H1 (cell line): ENCODE measurements at regions not wholly inside any gene's neighbourhood (a gene's known extent, or its start where the extent isn't known, plus 50 kb on each side); places are given as distances from the start of the nearest gene placed in this dataset.

Source experiments
- CTCF ChIA-PET: fragments of 300-600 bp; sonication (Branson Sonifier 250); formaldehyde crosslinking; loops from one replicate; lab custom pipeline; 2021; ENCODE audit not compliant: partially characterized antibody; lab: Charles Lee
- POLR2A ChIA-PET: fragments of 300-600 bp; sonication (Branson Sonifier 250); formaldehyde crosslinking; loops from one replicate; lab custom pipeline; 2021; ENCODE audit warnings: inconsistent platforms; ENCODE audit not compliant: partially characterized antibody; lab: Charles Lee
- DNase-seq, 2 experiments: peaks; one replicate each; pipeline versions ENCODE4 v3.0.0 to v3.0.0-alpha.2; 2010 to 2022; ENCODE audit warnings: low spot score in 2 of 2, low read depth in 1 of 2, mixed read lengths in 1 of 2
- FAIRE-seq: peaks from 2 replicates; lab custom pipeline; 2011; peaks lifted over from hg19 to GRCh38; lab: Jason Lieb, UNC
- H2AFZ ChIP-seq: 2 replicates; pipeline ENCODE4 v1.8.1; 2012; ENCODE audit warnings: low read length, inconsistent platforms
- H2AK5ac ChIP-seq: 2 replicates; pipeline ENCODE4 v1.6.1; 2013; ENCODE audit warnings: low read depth, low read length
- H2BK120ac ChIP-seq: replicated peaks from 2 replicates; pipeline ENCODE3; 2013; ENCODE audit warnings: low read depth, low read length, inconsistent platforms
- H2BK12ac ChIP-seq: 2 replicates; pipeline ENCODE4 v1.6.1; 2013; ENCODE audit warnings: low read depth, low read length
- H2BK15ac ChIP-seq: 2 replicates; pipeline ENCODE4 v1.6.1; 2013; ENCODE audit warnings: low read length
- H2BK20ac ChIP-seq: 2 replicates; pipeline ENCODE4 v1.6.1; 2013; ENCODE audit warnings: low read length
- H2BK5ac ChIP-seq: 2 replicates; pipeline ENCODE4 v1.6.1; 2013; ENCODE audit warnings: low read depth, low read length
- H3K14ac ChIP-seq: 2 replicates; pipeline ENCODE4 v1.6.1; 2013; ENCODE audit warnings: inconsistent platforms; ENCODE audit not compliant: insufficient read length
- H3K18ac ChIP-seq: 2 replicates; pipeline ENCODE4 v1.6.1; 2013; ENCODE audit warnings: low read length; ENCODE audit errors: extremely low read depth
- H3K23ac ChIP-seq: 2 replicates; pipeline ENCODE4 v1.6.1; 2013; ENCODE audit warnings: inconsistent platforms; ENCODE audit not compliant: insufficient read length
- H3K23me2 ChIP-seq: 2 replicates; pipeline ENCODE4 v1.6.1; 2013; ENCODE audit warnings: low read depth, low read length
- H3K27ac ChIP-seq: 2 replicates; pipeline ENCODE4 v1.6.1; 2011; ENCODE audit warnings: low read depth, low read length, inconsistent platforms
- H3K27me3 ChIP-seq, 4 experiments: replicated peaks in 1 of 4; 1 replicate in 1 of 4; 2 replicates in 3 of 4; pipeline versions ENCODE4 v1.6.1 to v1.8.1; 2011 to 2013; ENCODE audit warnings: low read length in 3 of 4, mild to moderate bottlenecking in 3 of 4, inconsistent platforms in 2 of 4, mixed read lengths in 2 of 4, moderate library complexity in 1 of 4; ENCODE audit not compliant: control insufficient read depth in 3 of 4, insufficient read depth in 3 of 4; ENCODE audit errors: extremely low read depth in 1 of 4
- H3K36me3 ChIP-seq, 4 experiments: 2 replicates each; pipeline versions ENCODE4 v1.6.1 to v1.8.1; 2011 to 2013; ENCODE audit warnings: mild to moderate bottlenecking in 4 of 4, low read length in 3 of 4, moderate library complexity in 2 of 4, control low read depth in 1 of 4, inconsistent platforms in 1 of 4; ENCODE audit not compliant: insufficient read depth in 4 of 4, control insufficient read depth in 2 of 4
- H3K4ac ChIP-seq: replicated peaks from 2 replicates; pipeline ENCODE3; 2013; ENCODE audit warnings: low read length, low read depth, mixed read lengths, inconsistent platforms; ENCODE audit not compliant: insufficient read length
- H3K4me1 ChIP-seq, 4 experiments: replicated peaks in 1 of 4; 1 replicate in 1 of 4; 2 replicates in 3 of 4; pipeline versions ENCODE4 v1.6.1 to v1.8.1; 2011 to 2013; ENCODE audit warnings: low read length in 3 of 4, inconsistent platforms in 2 of 4, mixed read lengths in 1 of 4; ENCODE audit not compliant: insufficient read depth in 4 of 4, control insufficient read depth in 3 of 4
- H3K4me2 ChIP-seq, 2 experiments: 2 replicates each; pipeline versions ENCODE4 v1.6.1 to v1.8.1; 2011 to 2013; ENCODE audit warnings: low read depth in 2 of 2, low read length in 2 of 2, control low read depth in 1 of 2, inconsistent platforms in 1 of 2, mild to moderate bottlenecking in 1 of 2; ENCODE audit not compliant: insufficient read depth in 1 of 2
- H3K4me3 ChIP-seq, 4 experiments: fragments of 200-600, 300-600 bp in 1 of 4; sonication (generic), shearing (Covaris generic), sonication (Bioruptor Twin) in 1 of 4; 2 replicates each; pipeline versions ENCODE4 v1.5.1 to v1.8.1; 2011 to 2016; ENCODE audit warnings: low read length in 4 of 4, low read depth in 3 of 4, control low read depth in 2 of 4, inconsistent platforms in 2 of 4, mild to moderate bottlenecking in 2 of 4, mixed read lengths in 1 of 4, moderate library complexity in 1 of 4; ENCODE audit not compliant: insufficient read depth in 2 of 4; ENCODE audit errors: extremely low read depth in 1 of 4
- H3K56ac ChIP-seq: replicated peaks from 2 replicates; pipeline ENCODE3; 2013; ENCODE audit warnings: low read depth, mild to moderate bottlenecking, mixed read lengths, low read length, inconsistent platforms; ENCODE audit not compliant: insufficient read length
- H3K79me1 ChIP-seq: 2 replicates; pipeline ENCODE4 v1.6.1; 2013; ENCODE audit warnings: low read depth, low read length, control low read depth
- H3K79me2 ChIP-seq, 2 experiments: 2 replicates each; pipeline versions ENCODE4 v1.6.1 to v1.8.1; 2012 to 2013; ENCODE audit warnings: low read length in 2 of 2, mild to moderate bottlenecking in 2 of 2, inconsistent platforms in 1 of 2; ENCODE audit not compliant: insufficient read depth in 2 of 2, control insufficient read depth in 1 of 2
- H3K9ac ChIP-seq, 4 experiments: replicated peaks in 1 of 4; 1 replicate in 1 of 4; 2 replicates in 3 of 4; pipeline versions ENCODE4 v1.6.1 to v1.8.1; 2011 to 2013; ENCODE audit warnings: low read depth in 3 of 4, low read length in 3 of 4, control low read depth in 2 of 4, mild to moderate bottlenecking in 2 of 4, moderate library complexity in 2 of 4, inconsistent platforms in 1 of 4; ENCODE audit errors: extremely low read depth in 1 of 4
- H3K9me3 ChIP-seq, 2 experiments: 2 replicates each; pipeline versions ENCODE4 v1.6.1 to v1.8.1; 2012 to 2013; ENCODE audit warnings: mild to moderate bottlenecking in 2 of 2, moderate library complexity in 2 of 2, control low read depth in 1 of 2, inconsistent platforms in 1 of 2, low read depth in 1 of 2, low read length in 1 of 2, mixed read lengths in 1 of 2; ENCODE audit not compliant: insufficient read depth in 2 of 2
- H4K20me1 ChIP-seq, 2 experiments: replicated peaks in 1 of 2; 2 replicates each; pipeline versions ENCODE3 to v1.8.1; 2011 to 2013; ENCODE audit warnings: inconsistent platforms in 2 of 2, low read length in 2 of 2, mild to moderate bottlenecking in 1 of 2; ENCODE audit not compliant: insufficient read depth in 2 of 2, control insufficient read depth in 1 of 2
- H4K5ac ChIP-seq: 2 replicates; pipeline ENCODE4 v1.6.1; 2013; ENCODE audit warnings: low read length, low read depth, mixed read lengths, inconsistent platforms; ENCODE audit not compliant: insufficient read length
- H4K8ac ChIP-seq: 2 replicates; pipeline ENCODE4 v1.8.0; 2013; ENCODE audit warnings: mild to moderate bottlenecking, moderate library complexity, low read length, inconsistent platforms; ENCODE audit not compliant: insufficient read depth; ENCODE audit errors: extremely low read depth
- H4K91ac ChIP-seq: replicated peaks from 2 replicates; pipeline ENCODE3; 2013; ENCODE audit warnings: low read length, mixed read lengths, inconsistent platforms; ENCODE audit not compliant: insufficient read length
- EZH2 ChIP-seq: fragments of 200-600 bp; sonication (generic); IDR thresholded peaks from 2 replicates; pipeline ENCODE4 v1.7.1; 2012; ENCODE audit warnings: low read depth, mild to moderate bottlenecking, moderate library complexity, low read length, inconsistent platforms; ENCODE audit not compliant: severe bottlenecking
- FOSL1 ChIP-seq: IDR thresholded peaks from 2 replicates; pipeline ENCODE4 v1.6.1; 2011; ENCODE audit warnings: mild to moderate bottlenecking, low read depth, low read length, moderate library complexity; ENCODE audit not compliant: insufficient read depth
- GTF2F1 ChIP-seq: IDR thresholded peaks from 2 replicates; pipeline ENCODE4 v1.6.1; 2012; ENCODE audit warnings: low read depth, low read length, improper control_type of control experiment, borderline replicate concordance
- KDM4A ChIP-seq: IDR thresholded peaks from one replicate; pipeline ENCODE4 v1.7.1; 2012; ENCODE audit warnings: low read depth, mild to moderate bottlenecking, moderate library complexity, low read length, inconsistent platforms; ENCODE audit not compliant: severe bottlenecking
- KDM5A ChIP-seq: fragments of 200-600 bp; IDR thresholded peaks from 2 replicates; pipeline ENCODE4 v1.7.1; 2012; ENCODE audit warnings: mild to moderate bottlenecking, low read length, inconsistent platforms, mixed read lengths
- MAFK ChIP-seq: IDR thresholded peaks from 2 replicates; pipeline ENCODE4 v1.6.1; 2012; ENCODE audit warnings: low read depth, mild to moderate bottlenecking, improper control_type of control experiment, low read length
- MAX ChIP-seq: IDR thresholded peaks from 2 replicates; pipeline ENCODE4 v1.6.1; 2012; ENCODE audit warnings: inconsistent platforms
- RBBP5 ChIP-seq: IDR thresholded peaks from 2 replicates; pipeline ENCODE4 v1.7.1; 2012; ENCODE audit warnings: low read depth, mild to moderate bottlenecking, inconsistent platforms, low read length, moderate library complexity, borderline replicate concordance
- RFX5 ChIP-seq: IDR thresholded peaks from 2 replicates; pipeline ENCODE4 v1.6.1; 2011; ENCODE audit warnings: low read depth, low read length, improper control_type of control experiment, borderline replicate concordance
- SIN3A ChIP-seq, 2 experiments: IDR thresholded peaks in 1 of 2; conservative IDR thresholded peaks in 1 of 2; 2 replicates each; pipeline ENCODE4 v1.6.1; 2011 to 2012; ENCODE audit warnings: low read length in 2 of 2, improper control_type of control experiment in 1 of 2, low read depth in 1 of 2, mild to moderate bottlenecking in 1 of 2
- SP2 ChIP-seq: IDR thresholded peaks from 2 replicates; pipeline ENCODE4 v1.6.1; 2012; ENCODE audit warnings: mild to moderate bottlenecking, low read length, inconsistent platforms
- TCF12 ChIP-seq: IDR thresholded peaks from 2 replicates; pipeline ENCODE4 v1.6.1; 2011; ENCODE audit warnings: low read depth, mild to moderate bottlenecking, low read length
- TEAD4 ChIP-seq: IDR thresholded peaks from 2 replicates; pipeline ENCODE4 v1.6.1; 2012; ENCODE audit warnings: low read depth, low read length, inconsistent platforms, mixed read lengths
- YY1 ChIP-seq: IDR thresholded peaks from 2 replicates; pipeline ENCODE4 v1.6.1; 2011; ENCODE audit warnings: low read depth, mild to moderate bottlenecking, low read length
- WGBS, 2 experiments: shearing (Covaris generic) in 1 of 2; methylation state at CpG; one replicate each; pipeline versions ENCODE4 v1.1.6 to v1.1.7; 2013 to 2015; ENCODE audit warnings: low lambda C conversion rate in 2 of 2, mixed read lengths in 2 of 2, inconsistent platforms in 1 of 2, low coverage in 1 of 2, missing lambda C conversion rate in 1 of 2; ENCODE audit not compliant: insufficient replicate concordance in 2 of 2, insufficient coverage in 1 of 2, insufficient read length in 1 of 2; ENCODE audit errors: extremely low coverage in 1 of 2, missing lambda C conversion rate in 1 of 2; 5-methylcytosine and 5-hydroxymethylcytosine counted together

GRCh38 chr22:49086181-49086580, 741.5 kb downstream of the BRD1 start:
- no peak overlapping the region for H3K14ac ChIP-seq
- TF ChIP-seq MAFK, result no peak
- TF ChIP-seq MAX, result no peak
- TF ChIP-seq EZH2, result no peak
- no peak for TF ChIP-seq GTF2F1
- TF ChIP-seq RFX5, result no peak
- no peak for TF ChIP-seq RBBP5
- no peak for TF ChIP-seq SP2
- no peak for TF ChIP-seq TCF12
- TF ChIP-seq FOSL1, result no peak
- no peak for TF ChIP-seq TEAD4
- no peak for TF ChIP-seq YY1
- TF ChIP-seq KDM4A, result no peak
- no peak for TF ChIP-seq KDM5A
- TF ChIP-seq SIN3A (conservative IDR thresholded peaks at IDR 0.05 in 1 of 2, IDR thresholded peaks at IDR 0.05 in 1 of 2; ENCODE audit: low read depth in 1 of 2, low read length in 2 of 2), result no peak

More at GRCh38 chr22:49086181-49086580, 741.5 kb downstream of the BRD1 start:
- H4K91ac ChIP-seq, result peak overlapping the region; percentile 49
- H3K4me3 ChIP-seq, result no peak overlapping the region
- H3K27me3 ChIP-seq, result no peaks in the 10 kb centered on the region
- peaks cover 2% of the 10 kb centered on the region; the same call in 1 of the 2 replicates for H3K23me2 ChIP-seq
- H3K18ac ChIP-seq, result no peak overlapping the region; the same call in 1 of the 2 replicates
- no peak overlapping the region for H2BK5ac ChIP-seq
- H4K20me1 ChIP-seq, result peaks cover 0 to 2% of the 10 kb centered on the region in 2 experiments
- H3K4me2 ChIP-seq, result no peak overlapping the region
- H3K9me3 ChIP-seq, result no peaks in the 10 kb centered on the region
- H4K5ac ChIP-seq, result no peak overlapping the region
- no peak overlapping the region for H2AFZ ChIP-seq
- H2BK12ac ChIP-seq, result no peak overlapping the region
- no peaks in the 10 kb centered on the region for H3K79me2 ChIP-seq
- no peaks in the 10 kb centered on the region for H3K79me1 ChIP-seq
- H2BK15ac ChIP-seq, result no peak overlapping the region
- no peak overlapping the region for H3K4ac ChIP-seq
- FAIRE-seq (no peak), DNase-seq (no peak)
- 87% methylated on average over 13 of the region's 13 CpGs; no CpG with 5 or more reads in 1 of the 2 experiments for WGBS, 2 experiments
- no peaks in the 10 kb centered on the region for H3K36me3 ChIP-seq
- no peak overlapping the region for H3K23ac ChIP-seq
- ChIA-PET CTCF (interaction anchor here (0.6 to 1.1 kb wide), 2 partner anchors 21 to 219 kb away, joined by 3 to 4 read pairs; no protein-coding TSS in a partner anchor), POLR2A (no interaction called here)
- H3K4me1 ChIP-seq, result no peaks in the 10 kb centered on the region; a peak in 1 of 7 replicates
- no peak overlapping the region for H2BK120ac ChIP-seq
- no peak overlapping the region for H2AK5ac ChIP-seq
- no peak overlapping the region for H2BK20ac ChIP-seq
- no peak overlapping the region for H4K8ac ChIP-seq
- H3K27ac ChIP-seq, result no peak overlapping the region
- H3K9ac ChIP-seq, result no peak overlapping the region
- no peak overlapping the region for H3K56ac ChIP-seq
